HG03045 (cell line): ENCODE measurements at regions not wholly inside any gene's neighbourhood (a gene's known extent, or its start where the extent isn't known, plus 50 kb on each side); places are given as distances from the start of the nearest gene placed in this dataset.

Experiments
- ATAC-seq: cut with Tn5 transposase; IDR thresholded peaks from one replicate; pipeline ENCODE4 v1.9.1; 2021; ENCODE audit warnings: mild to moderate bottlenecking, moderate library complexity; ENCODE audit not compliant: unreplicated experiment

GRCh38 chr7:49244543-49244942, 320.2 kb downstream of the CDC14C start:
- no peak for ATAC-seq

GRCh38 chr7:49245062-49245461, 320.7 kb downstream of the CDC14C start:
- ATAC-seq: no peak

GRCh38 chr7:49247759-49248158, 323.4 kb downstream of the CDC14C start:
- no peak for ATAC-seq

- ATAC-seq: no peak
Observed at GRCh38 chr7:49255054-49255453, 330.7 kb downstream of the CDC14C start.

- no peak for ATAC-seq
Observed at GRCh38 chr7:49260538-49260937, 336.2 kb downstream of the CDC14C start.

- ATAC-seq: no peak
Observed at GRCh38 chr7:49261928-49262327, 337.6 kb downstream of the CDC14C start.

- no peak for ATAC-seq
Observed at GRCh38 chr7:49264530-49264929, 340.2 kb downstream of the CDC14C start.

- ATAC-seq: no peak
Observed at GRCh38 chr7:49273897-49274296, 349.6 kb downstream of the CDC14C start.

- ATAC-seq: no peak
Observed at GRCh38 chr7:49279891-49280290, 355.5 kb downstream of the CDC14C start.

GRCh38 chr7:49287653-49288052, 363.3 kb downstream of the CDC14C start:
- ATAC-seq: no peak

GRCh38 chr7:49294611-49295010, 370.3 kb downstream of the CDC14C start:
- ATAC-seq: no peak

- ATAC-seq: no peak
Observed at GRCh38 chr7:49295146-49295545, 370.8 kb downstream of the CDC14C start.

- ATAC-seq: no peak
Observed at GRCh38 chr7:49297958-49298357, 373.6 kb downstream of the CDC14C start.

GRCh38 chr7:49308787-49309186, 384.4 kb downstream of the CDC14C start:
- no peak for ATAC-seq

- no peak for ATAC-seq
Observed at GRCh38 chr7:49320083-49320482, 395.7 kb downstream of the CDC14C start.

GRCh38 chr7:49321843-49322242, 397.5 kb downstream of the CDC14C start:
- no peak for ATAC-seq

GRCh38 chr7:49322476-49322875, 398.1 kb downstream of the CDC14C start:
- no peak for ATAC-seq

- no peak for ATAC-seq
Observed at GRCh38 chr7:49324040-49324439, 399.7 kb downstream of the CDC14C start.

GRCh38 chr7:49324707-49325106, 400.4 kb downstream of the CDC14C start:
- ATAC-seq: no peak

- ATAC-seq: no peak
Observed at GRCh38 chr7:49325571-49325970, 401.2 kb downstream of the CDC14C start.

- ATAC-seq: no peak
Observed at GRCh38 chr7:49327155-49327554, 402.8 kb downstream of the CDC14C start.

GRCh38 chr7:49333180-49333881, 409.0 kb downstream of the CDC14C start:
- ATAC-seq: peak; percentile 92

GRCh38 chr7:49341849-49342248, 417.5 kb downstream of the CDC14C start:
- no peak for ATAC-seq
